GM19023 (cell line): ENCODE measurements at regions not wholly inside any gene's neighbourhood (a gene's known extent, or its start where the extent isn't known, plus 50 kb on each side); places are given as distances from the start of the nearest gene placed in this dataset.

Experiments used
- ATAC-seq: cut with Tn5 transposase; IDR thresholded peaks from one replicate; pipeline ENCODE4 v1.9.1; 2021; ENCODE audit warnings: mild to moderate bottlenecking, moderate library complexity; ENCODE audit not compliant: unreplicated experiment

DNA sequence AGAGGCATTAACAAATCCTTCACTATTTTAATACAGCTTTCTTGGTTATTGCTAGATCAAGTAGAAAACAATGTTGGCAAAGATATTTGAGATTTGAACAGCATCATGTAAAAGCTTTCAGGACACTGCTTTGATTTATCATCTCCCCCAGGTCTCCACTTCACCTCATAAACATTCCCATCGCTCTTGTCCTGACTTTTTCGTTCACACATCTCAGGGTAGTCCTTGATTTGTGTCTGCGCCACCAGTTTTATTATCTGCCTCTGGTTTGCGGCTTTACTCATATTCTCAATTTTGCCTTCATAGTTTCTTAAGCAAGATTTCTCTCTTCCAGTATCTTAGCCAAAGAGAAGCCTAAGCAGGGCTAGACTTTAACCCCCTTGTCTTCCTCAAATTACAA, 63.5 kb upstream of the ROR1 start:
- no peak for ATAC-seq

DNA sequence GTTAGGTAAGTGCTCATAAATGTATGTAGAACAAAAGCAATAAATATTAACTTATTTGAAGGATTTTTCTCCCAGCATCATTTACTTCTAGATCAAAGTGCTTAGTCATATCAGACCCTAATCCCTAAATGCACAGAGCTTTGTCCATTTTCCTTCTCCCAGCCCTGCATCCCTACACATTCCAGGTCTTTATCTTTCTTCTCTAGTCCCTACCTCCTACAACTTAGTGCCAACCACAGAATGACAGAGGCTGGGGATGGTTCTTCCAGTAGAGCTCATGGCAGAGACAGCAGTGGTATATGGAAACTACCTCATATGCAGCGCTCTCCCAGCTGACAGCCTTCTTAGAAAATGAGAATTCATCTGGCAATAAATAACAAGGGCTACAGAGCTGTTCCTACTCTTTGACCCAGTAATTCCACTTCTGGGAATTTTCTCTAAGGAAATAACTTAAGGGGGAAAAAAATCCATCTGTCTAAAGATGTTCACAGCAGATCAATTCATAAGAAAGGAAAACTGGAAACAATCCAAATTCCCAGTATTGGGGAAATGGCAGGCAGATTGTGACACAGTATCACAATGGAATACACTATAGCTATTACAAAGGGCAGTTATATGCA, 62.9 kb upstream of the ROR1 start:
- ATAC-seq, result no peak

DNA sequence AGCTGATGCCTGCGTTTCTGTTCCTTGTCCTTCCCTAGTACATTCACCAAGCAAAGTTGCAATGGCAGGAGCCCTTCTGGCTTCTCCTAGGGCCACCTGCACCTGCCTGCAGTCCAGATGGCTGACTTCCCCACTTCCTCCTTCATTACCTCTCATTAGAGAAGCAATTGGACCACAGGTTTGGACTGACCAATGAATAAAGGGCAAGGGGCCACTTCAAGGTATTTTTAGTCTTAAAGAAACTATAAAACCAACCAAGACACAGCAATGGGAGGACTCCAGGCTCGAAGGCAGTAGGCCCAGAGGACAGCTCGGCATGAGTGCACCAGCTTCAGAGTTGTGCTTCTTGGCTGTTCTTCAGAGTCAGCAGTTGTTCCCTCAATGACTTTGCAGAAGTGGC, 60.8 kb upstream of the ROR1 start:
- ATAC-seq, result no peak

DNA sequence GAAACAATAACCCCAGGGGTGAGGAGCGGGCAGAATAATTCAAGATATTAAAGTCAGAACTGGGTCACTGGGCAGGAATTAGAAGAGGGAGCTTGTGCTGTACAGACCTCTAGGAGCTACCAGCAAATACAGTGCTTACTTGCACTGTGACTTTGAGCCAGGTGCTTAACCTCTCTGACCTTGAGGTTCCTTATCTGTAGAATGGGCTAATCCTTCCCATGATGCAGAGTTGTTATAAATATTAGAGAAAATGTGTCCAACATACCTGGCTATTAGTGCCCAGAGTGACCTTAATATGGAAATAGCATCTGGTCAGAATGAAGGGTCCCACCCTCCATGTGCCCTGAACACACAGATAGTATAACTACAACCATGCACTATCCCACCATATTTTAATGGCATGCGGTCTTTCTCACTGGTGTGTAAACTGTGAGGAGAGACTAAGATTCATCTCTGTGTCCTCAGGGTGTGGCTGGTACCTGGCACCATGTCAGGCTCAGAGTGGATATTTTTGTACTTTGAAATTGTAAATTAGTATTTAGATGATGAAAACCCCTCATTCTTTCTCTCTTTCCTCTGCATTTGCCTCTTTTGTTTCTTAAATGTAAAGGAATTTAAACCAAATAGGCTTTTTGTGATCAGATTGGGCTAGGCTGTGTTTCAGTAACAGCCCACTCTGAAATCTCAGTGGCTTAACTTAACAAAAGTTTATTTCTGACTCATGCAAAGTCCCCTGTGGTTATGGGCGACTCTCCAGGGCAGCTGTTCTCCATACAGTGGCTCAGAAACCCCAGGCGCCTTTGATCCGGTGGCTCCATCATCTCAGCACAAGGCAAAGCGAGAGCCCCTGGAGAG, 60.0 kb upstream of the ROR1 start:
- ATAC-seq, result peak; percentile 73

DNA sequence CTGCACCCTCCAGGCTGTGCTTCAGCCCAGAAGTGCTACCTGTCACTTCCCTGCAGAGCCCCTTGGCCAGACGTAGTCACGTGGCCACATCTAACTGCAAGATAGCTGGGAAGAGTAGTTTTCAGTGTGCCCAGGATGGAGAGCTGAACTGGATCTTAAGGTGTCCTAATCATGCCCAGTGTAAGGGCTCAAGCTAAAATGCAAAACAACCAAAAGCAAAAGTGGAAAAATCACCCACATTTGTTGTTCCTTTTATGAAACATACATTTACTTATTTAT, 59.4 kb upstream of the ROR1 start:
- ATAC-seq, result no peak

DNA sequence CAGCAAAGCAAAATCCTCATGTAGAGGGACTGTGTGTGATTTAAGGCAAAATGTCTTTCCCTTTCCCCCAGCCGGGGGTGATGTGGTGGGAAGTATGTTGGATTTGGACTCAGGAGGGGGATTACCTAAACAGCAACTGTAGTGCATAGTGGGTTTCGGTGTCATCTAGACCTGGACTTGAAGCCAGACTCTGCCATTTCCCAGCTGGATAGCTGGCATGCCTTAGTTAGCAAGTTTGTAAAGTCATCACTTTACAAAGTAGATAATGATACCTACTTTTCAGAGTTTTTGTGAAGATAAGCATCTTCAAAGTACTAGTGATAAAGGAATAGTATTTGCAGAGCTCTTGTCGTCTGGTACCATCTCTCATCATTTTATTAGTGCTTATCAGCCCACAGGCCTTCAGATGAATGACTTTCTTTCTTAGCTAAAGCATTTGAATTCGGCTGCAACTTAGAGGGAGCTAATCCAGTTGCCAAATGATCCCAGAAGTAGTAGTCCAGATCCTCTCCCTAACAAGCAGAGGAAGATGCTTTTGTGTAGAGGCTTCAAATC, 56.2 kb upstream of the ROR1 start:
- ATAC-seq, result no peak

DNA sequence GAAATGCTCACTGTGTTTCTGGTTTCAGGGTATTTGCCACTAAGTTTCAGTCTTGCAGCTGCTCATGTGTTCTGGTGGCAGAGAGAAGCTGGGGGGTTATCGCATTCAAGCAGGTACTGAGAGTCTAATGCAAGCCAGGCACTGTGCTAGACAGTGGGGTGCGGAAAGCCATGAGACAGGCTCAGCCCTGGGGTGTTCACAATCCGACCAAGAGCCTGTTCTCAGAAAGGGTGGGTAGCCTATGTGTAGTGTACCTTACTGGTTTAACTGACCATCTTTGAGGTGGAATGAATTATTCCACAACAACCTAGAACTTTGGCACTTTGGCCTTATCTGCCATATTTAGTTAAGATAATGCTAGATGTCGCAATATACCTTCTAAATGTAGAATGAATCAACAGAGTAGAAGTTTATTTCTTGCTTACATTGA, 55.3 kb upstream of the ROR1 start:
- no peak for ATAC-seq

DNA sequence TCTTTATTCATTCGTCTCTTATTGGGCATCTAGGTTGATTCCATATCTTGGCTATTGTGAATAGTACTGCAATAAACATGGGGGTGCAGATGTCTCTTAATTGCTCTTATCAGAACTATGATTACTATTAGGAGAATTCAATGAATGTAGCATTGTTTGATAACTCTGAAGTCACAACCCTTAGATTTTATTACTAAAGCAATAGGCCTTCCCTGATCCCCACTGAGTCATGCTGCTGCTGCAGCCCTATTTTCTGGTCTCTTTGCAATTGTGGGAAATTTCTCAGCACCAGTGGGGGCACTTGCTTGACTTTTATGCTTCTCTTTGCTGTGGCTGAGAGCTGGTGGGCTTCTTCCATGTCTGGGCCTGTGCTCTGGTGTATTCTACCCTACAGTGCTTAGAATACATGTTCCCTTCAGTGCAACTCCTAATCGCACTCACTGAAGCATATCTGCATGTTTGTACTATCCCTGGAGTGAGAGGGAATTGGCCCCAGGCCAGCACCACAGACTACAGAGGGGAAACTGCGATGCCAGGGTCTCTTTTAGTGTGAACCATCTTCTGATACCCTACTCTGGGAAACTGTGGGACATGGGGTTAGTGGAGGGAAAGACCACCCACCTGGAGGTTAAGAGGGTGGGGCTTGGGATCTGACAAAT, 52.2 kb upstream of the ROR1 start:
- ATAC-seq, result no peak

DNA sequence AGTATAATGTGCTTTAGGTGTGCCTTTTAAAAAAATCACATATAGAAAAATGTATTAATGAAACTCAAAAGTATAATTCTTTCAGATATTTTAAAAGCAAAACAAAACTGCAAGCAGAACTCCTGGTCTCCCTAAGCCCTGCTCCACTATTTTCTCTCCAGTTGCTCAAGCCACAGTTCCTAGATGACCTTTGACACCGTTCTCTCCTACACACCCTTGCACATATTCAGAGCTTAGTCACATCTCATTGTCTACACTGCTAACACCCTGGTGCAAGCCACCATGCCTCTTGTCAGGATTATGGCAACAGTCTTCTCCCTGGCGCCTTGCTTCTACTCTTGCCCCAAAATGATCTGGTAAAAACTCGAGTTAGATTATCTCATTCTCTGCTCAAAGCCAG, 50.2 kb upstream of the ROR1 start:
- ATAC-seq, result no peak
